ENCODE measurements at regions not wholly inside any gene's neighbourhood (a gene's known extent, or its start where the extent isn't known, plus 50 kb on each side); places are given as distances from the start of the nearest gene placed in this dataset.

DNA sequence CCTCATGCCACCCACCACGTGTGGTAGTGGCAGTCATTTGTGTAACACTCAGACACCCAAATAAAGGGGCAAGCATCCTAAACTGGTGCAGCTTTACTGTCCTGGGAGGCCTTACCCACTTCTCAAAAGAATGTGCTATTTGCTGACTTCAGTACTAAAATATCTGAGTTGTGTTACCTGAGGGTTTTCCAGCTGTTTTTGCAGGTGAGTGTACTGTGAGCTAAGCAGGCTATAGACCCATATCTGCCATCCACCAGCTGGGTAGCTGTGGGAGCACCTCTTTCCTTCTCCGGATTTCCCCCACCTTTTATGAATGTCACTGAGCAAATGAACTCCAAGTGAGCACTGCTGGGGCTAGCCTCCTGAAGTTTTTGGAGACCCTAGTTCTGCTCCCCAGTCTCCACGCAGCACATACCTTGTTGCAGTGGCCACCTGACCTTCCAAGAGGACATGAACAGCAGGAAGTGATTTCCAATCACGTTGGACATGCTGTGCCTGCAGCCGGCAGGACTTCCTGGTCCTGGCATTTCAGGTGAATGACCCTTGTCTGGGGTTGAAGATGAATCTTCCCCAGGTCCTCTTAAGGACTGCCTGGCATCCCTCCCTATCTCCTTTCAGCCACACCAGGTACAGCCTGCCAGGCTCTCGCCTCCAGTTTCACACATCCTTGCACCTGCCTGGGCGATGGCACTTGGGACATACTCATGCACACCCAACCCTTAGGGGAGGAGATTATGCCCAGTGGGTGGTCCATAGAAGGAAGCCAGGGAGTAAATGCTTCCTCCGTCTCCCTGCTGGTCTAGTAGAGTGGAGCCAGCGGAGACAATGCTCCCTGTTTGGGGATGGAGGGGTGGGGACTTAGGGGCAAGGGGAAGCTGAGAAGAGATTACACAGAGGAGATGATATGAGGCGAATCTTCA, 109.5 kb upstream of the SPATA13 start:
- DNase-seq (ENCODE audit: low spot score), result no peak

DNA sequence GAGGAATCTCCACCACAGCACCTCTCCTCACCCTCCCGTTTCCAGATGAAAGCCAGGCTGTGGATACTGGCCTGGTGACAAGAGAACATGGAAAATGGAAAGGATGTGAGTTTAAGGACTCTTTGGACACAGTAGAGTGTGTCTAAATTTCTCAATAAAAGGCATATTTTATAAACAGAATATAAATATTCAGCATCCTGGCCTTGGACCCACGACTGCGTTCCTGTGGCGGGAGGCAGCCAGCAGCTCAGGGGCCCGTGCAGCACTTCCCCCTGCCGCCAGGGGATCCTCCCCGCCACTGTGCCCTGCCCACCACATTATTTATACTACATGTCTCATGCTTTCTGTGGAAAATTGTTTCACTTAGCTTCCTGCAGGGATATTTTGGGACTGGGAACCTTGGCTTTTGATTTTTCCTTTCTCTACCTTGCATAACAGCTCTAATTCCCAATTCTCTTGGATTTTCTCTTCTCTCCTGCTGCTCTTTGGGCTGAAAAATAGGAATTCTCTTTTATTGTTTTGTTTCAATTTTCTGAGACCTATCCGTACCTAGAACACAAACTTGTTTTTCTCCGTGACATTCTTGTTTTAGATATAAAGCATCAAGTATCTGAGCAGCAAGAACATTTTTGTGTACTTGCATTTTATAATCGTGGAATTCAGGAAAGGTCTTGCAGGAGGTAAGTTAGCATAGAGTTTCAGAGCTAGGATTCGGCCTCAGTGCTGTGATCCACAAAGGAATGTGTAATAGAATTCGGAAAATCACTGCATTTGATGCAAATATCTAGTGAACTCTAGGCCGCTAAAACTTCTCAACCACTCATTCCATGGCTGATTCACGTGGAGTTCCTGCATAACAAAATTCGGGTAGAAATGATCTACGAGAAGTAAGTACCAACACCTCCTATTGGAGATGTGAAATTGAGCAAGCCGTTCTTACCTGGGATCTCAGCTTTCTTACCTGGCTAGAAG, 107.7 kb upstream of the SPATA13 start:
- peak; percentile 66 for DNase-seq (ENCODE audit: low spot score)

DNA sequence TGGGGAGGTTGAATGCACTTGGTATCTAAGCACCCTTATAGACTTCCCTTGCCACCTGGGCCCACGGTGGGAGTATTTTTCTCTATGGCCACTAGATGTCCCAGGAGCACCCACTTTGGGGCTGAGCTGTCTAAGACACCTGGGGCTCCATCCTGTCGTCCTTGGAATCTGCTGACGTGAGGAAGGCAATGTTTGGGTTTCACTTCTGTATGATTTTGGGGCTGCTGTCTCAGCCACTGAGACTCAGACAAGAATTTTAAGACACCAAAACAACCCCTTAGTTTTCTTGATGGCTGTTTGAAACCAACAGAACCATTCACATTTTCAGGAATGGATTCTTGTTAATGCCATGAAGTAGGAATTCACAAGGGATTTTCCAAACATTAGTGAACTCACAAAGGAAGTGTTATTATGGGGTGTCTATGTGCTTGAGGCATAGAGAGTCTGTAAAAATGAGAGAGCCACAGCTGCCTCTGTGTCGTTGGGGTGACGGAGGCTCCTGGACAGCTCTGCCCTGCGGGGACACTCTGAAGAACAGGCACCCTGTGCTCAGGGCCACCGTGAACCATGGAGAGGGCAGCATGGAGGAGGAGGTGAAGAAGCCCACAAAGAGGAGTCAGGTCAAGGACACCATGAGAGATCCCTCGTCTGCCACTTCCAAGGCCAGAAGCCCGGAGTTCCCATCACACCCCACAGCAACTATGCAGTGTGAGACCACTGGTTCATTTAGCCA, 106.8 kb upstream of the SPATA13 start:
- DNase-seq (ENCODE audit: low spot score), result peak; percentile 64

DNA sequence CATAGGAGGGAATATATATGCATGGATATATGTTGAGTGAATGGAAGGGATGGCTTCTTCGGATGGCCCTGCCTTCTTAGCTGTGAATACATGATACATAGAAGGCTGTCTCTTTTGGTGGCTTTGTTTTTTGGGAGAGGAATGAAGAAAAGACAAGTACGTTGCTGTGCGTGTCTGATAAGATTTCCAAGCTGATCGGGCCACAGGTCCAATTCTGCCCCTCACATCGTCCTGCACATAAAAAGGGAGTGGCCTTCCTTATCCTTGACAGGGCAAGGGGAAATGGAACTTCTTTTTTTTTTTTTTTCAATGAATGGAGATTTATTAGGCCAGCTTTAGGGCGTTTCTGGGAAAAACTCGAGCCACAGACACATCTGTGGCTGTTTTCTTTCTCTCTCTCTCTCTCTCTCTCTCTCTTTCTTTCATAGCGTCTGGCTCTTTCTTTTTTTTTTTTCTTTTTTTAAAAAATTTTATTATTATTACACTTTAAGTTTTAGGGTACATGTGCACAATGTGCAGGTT, 103.8 kb upstream of the SPATA13 start:
- DNase-seq (ENCODE audit: low spot score), result no peak

DNA sequence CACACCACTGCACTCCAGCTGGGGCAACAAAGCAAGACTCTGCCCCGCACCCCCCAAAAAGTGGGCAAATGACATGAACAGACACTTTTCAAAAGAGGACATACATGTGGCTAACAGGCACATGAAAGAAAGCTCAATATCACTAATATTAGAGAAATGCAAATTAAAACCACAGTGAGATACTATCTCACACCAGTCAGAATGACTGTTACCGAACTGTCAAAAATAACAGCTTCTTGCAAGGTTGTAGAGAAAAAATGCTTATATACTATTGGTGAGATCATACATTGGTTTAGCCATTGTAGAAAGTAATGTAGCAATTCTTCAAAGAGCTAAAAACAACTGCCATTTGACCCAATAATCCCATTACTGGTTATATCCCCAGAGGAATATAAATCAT, 99.5 kb upstream of the SPATA13 start:
- no peak for DNase-seq (ENCODE audit: low spot score)

DNA sequence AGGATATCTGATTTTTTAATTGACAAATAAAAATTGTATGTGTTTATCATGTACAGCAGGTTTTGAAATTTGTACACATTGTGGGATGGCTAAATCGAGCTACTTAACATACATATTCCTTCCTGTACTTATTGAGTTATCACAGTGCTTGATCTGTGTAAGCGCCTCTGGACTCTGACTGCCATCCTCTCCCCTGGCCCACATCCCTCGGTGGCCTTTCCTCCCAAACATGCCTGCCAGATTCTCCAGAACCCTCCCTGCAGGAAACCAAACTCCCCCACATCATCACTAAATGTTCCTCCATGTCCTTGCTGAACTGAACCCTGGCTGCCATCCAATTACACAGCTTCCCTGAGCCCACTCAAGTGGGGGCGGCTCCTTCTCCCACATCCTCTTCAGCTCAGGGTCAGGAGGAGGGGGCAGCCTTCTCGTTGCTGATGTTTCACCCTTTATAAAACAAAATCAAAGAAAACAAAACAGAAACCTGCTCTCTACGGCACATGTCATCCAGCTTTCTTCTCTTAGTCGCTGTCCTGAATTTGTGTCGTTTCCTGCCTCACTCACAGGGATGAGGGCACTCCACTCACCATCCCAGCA, 97.1 kb upstream of the SPATA13 start:
- DNase-seq (ENCODE audit: low spot score), result no peak

DNA sequence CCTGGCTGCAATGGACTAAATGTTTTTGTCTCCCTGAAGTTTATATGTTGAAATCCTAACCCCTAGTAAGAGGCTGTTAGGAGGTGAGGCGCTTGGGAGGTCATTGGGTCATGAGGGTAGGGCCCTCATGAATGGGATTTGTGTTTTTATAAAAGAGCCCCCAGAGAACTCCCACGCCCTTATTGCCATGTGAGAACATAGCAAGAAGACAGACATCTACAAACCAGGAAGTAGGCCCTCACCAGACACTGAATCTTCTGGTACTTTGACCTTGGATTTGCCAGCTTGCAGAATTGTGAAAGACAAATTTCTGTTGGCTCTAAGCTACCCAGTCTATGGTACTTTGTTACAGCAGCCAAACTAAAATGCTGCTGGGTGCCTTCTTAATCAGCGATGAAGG, 96.1 kb upstream of the SPATA13 start:
- DNase-seq (ENCODE audit: low spot score), result no peak

DNA sequence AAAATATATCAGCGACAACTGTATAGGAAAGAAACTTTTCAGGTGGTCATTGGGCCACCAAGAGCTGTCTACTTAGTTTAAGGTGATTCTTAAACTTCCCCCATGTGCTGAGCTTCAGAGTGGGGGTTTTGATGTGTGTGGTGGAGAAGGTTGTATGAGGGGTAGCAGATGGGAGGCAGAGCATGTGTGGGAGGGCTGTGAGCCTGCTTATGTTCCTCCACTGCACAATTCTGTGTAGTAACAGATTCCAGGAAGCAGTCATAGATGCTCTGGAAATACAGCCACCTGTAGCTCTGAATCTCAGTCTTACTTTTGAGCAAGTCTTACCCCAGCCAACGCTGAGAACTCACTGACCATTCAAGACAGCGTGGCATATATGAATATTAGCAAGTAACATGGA, 95.3 kb upstream of the SPATA13 start:
- DNase-seq (ENCODE audit: low spot score), result no peak

DNA sequence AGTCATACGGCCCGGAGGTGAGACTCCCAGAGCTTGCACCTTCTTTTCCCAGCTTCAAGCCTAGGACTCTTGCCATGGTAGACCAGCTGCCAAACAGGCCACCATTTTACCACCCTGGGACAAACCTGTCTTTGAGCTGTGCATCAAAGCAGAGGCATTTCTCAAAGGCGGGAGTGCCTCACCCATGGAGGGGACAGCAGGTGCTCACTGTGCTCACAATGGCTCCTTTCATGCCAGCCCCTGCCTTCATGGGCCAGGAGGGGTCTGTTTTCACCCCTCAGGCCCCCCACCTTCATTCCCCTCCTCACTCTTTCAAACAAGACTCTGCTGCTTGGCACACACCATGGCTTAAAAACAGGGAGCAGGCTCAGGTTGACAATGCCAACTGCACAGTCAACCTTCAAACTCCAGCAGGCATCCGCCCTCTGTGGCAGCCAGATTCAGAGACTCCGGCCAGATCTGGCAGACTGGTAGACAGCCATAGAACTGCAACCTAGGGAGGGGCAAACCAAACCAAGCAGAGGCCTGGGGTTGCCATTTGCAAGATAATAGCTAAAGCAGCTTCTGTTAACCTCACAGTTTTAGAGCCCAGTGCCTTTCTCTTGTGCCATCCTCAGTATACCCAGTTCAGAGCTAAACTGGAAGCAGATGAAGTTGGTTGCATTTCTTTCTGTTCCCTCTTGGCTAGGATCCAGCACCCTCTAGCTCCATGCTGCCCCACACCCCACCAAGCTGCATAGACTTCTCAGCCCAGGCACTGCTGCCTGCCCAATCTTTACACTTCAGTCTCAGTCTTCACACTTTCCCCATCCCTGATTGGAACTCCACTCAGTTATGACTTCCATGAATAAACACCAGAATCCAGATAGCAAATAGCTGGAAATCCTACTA, 93.9 kb upstream of the SPATA13 start:
- no peak for DNase-seq (ENCODE audit: low spot score)

DNA sequence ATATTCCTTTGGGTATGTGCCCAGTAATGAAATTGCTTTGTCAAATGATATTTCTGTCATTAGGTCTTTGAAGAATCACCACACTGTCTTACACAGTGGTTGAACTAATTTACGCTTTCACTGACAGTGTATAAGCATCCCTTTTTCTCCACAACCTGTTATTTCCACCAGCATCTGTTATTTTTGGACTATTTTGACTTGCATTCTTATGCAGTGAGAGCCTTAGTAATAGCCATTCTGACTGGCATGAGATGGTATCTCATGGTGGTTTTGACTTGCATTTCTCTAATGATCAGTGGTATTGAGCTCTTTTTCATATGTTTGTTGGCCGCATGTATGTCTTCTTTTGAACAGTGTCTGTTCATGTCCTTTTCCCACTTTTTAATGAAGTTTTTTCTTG, 92.0 kb upstream of the SPATA13 start:
- no peak for DNase-seq (ENCODE audit: low spot score)

DNA sequence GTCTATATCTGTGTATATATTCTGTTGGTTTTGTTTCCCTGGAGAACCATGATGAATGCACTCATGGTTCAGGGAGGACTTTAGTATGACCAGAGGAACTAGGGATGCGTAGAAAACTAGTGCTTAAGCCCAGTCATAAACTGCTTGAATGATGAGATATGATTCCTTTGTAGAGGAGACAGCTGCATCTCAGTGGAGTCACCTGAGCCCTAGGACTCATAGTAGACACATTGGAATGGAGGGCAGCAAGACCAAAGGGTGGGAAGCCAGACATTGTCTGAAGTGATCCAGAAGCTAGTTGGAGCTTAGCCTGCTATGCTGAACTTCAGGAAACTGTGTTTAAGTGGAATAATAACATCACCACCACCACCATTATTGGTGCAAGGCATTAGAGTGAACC, 89.5 kb upstream of the SPATA13 start:
- no peak for DNase-seq (ENCODE audit: low spot score)

DNA sequence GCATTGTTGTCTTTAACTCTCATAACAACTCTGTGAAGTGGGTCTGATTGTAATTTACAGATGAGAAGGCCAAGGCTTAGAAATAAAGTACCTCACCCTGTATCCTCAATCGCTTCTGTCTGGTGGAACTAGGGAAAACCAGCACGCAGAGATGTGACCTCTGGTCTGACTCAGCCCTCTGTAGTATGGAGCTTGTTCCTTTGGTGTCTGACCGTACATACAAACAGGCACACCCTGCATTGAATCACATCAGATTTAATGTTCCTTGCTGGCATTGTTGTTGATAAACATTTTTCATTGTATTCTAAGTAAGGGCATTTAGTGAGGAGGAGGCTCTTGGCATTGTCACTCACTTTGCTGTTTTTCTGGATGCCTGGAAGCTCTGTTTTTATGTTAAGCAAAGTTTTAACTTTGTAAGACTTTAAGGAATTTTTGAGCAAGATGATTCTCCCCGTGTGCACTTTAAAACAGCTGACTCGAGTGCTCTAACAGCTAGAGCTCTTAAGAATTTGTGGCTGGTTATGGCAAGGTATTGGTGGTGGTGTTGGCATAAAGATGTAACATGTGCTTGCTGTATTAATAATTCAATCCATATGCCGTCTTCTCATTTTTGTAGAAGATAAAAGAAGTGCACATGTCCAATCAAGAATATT, 89.0 kb upstream of the SPATA13 start:
- peak; percentile 53 for DNase-seq (ENCODE audit: low spot score)

DNA sequence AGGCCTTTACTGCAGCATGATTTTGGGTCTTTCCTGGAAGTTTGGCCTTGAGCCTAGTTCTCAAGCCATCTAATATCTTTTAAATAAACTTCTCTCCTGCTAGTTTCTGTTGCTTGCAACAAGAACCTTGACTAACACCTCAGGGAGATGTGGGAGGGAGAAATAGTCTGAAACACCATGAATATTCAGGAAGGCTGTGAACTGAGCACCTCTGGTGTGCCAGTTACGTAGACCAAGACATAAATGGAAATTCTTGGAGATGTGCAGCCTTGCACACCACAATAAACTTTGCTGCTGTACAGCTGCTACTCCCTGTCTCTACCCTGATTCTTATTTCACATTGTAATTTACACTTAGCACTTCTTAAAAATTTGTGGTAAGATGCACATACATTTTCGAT, 86.9 kb upstream of the SPATA13 start:
- no peak for DNase-seq (ENCODE audit: low spot score)

DNA sequence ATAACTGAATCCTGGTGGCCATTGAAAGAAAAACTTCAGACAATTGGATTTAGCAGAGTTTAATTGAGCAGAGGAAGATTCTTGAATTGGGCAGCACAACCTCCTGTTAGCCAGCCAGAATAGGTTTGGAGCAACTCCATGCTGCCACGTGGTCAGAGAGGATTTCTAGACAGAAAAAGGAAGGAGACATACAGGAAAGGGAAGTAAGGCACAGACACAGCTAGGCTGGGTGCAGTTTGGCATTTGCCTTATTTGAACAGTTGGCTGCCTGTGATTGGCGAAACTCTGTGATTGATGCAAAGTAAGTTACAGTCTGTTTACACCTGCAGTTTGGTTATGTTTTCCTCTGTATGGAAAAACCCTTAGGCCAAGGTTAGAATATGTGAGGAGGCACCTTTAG, 85.8 kb upstream of the SPATA13 start:
- no peak for DNase-seq (ENCODE audit: low spot score)

DNA sequence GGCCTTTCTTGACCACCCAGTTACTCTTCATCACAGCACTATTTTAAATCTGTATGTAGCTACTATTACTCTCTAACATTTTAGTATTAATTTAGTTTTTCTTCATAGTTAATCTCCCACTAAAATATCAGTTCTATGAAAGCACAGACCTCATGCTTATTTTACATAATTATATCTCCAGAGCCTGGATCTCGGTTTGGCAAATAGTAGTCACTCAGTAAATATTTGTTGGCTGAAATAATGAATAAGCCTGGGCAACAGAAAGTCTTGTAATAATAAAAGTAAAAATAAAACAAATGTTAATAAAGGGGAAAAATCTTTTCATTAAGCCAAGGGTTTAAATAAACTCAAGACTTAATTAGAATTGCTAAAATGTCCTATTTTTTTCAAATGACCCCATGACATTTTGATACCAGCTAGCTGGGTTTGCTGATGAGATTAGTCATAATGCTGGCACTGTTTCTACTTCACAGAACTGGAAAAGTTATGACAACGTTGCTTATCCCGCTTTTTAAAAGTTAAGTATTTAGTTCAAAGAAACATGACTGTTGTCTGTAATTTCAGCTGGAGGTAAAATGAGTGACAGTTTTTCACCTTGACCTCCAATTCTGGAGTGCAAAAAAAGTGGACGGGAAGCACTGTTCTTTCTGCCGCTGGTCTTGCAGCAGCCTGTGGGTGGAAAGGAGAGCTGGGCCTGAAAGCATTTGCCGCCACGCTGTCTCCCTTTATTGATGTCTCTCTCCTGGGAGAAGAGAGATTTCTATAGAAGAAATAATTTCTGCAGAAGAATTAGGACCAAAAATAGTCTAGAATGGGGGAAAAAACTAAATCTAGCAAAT, 85.2 kb upstream of the SPATA13 start:
- DNase-seq (ENCODE audit: low spot score), result peak; percentile 26

DNA sequence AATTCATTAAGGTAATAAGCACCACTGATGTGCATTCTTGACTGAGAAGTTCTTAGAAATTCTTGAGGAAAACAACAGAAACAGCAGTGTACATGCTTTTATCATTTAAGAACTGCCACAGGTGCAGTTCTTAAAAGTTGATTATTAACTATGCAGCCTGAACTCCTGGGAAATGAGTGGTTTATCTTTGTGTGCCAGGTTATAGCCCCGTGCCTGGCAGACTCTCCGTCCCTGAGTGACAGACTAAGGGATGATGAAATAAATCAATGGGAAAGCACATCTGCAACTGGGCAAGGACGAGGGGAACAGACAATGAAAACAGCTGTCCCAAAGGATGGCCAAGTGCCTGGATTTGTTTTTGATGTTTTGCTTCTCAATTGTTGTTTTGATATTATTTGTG, 84.4 kb upstream of the SPATA13 start:
- DNase-seq (ENCODE audit: low spot score), result no peak

DNA sequence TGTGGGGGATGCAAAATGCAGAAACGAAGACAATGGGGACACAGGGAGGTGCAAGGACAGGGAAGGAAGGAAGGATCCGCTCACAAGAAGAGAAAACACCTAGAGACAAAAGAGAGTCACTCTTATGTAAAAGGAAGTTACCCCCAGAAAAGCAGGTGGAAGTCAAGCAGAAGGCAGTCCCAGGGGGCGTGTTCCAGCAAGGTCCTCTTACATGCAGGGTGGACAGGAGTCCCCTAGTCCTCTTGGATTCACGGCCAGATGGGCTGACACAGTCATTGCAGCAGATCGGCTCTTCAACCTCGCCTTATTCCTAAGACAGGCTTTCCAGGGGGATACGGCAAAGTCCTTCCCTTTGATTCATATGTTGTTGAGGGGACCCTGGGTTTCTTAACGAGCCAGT, 83.9 kb upstream of the SPATA13 start:
- no peak for DNase-seq (ENCODE audit: low spot score)

DNA sequence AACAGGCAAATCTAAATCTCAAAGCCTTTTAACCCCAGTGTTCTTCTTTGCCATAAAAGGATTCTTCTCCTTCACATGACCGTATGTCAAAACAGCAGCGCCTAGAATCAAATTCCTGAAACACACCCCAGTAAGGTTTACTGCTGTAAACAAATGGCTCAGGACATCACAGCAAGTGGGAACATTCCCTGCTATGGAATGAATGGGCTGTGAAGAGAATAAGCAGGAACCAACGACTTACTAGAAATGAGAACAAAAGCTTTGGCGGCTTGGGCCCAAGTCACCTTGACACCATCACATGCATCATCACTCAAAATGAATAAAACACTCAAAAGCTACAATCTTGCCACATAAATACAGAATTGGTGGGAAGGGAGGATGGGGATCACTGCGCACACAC, 80.4 kb upstream of the SPATA13 start:
- DNase-seq (ENCODE audit: low spot score), result no peak

DNA sequence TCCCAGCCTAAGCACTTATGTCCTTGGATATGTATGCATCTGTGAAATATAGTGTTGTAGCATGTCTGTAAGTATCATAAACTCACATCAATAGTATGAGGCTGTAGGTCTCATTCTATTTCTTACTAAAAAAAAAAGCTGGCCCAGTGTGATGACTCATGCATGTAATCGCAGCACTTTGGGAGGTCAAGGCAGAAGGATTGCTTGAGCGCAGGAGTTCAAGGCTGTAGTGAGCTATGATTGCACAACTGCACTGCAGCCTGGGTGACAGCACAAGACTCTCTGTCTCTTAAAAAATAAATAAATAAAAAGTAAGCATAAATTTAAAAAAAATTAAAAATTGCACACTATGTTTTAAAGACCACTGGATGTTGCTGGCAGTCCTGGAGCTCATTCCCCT, 79.1 kb upstream of the SPATA13 start:
- no peak for DNase-seq (ENCODE audit: low spot score)

Data from AG08396 (cell line).